H9 (cell line): ENCODE measurements at regions not wholly inside any gene's neighbourhood (a gene's known extent, or its start where the extent isn't known, plus 50 kb on each side); places are given as distances from the start of the nearest gene placed in this dataset.

Source experiments
- DNase-seq: peaks from one replicate; pipeline ENCODE4 v3.0.0-alpha.2; 2017
- H2AFZ ChIP-seq: one replicate; pipeline ENCODE4 v1.6.1; 2013; ENCODE audit warnings: mild to moderate bottlenecking, low read length, control low read depth, moderate library complexity
- H2AK5ac ChIP-seq: 2 replicates; pipeline ENCODE4 v1.6.1; 2013; ENCODE audit warnings: low read length, control low read depth, mixed read lengths; ENCODE audit not compliant: insufficient read length
- H2BK120ac ChIP-seq: one replicate; pipeline ENCODE4 v1.6.1; 2013; ENCODE audit warnings: low read depth, mild to moderate bottlenecking, low read length, control low read depth, inconsistent platforms; ENCODE audit not compliant: poor library complexity, severe bottlenecking
- H2BK12ac ChIP-seq: 2 replicates; pipeline ENCODE4 v1.6.1; 2013; ENCODE audit warnings: low read length, control low read depth, mixed read lengths, low read depth; ENCODE audit not compliant: insufficient read length
- H2BK15ac ChIP-seq: 2 replicates; pipeline ENCODE4 v1.6.1; 2013; ENCODE audit warnings: low read depth, low read length, control low read depth
- H2BK20ac ChIP-seq: one replicate; pipeline ENCODE4 v1.6.1; 2013; ENCODE audit warnings: low read depth, mild to moderate bottlenecking, low read length, control low read depth, inconsistent platforms; ENCODE audit not compliant: poor library complexity, severe bottlenecking
- H2BK5ac ChIP-seq: 2 replicates; pipeline ENCODE4 v1.6.1; 2013; ENCODE audit warnings: low read length, control low read depth, mixed read lengths; ENCODE audit not compliant: insufficient read length
- H3K14ac ChIP-seq: 2 replicates; pipeline ENCODE4 v1.6.1; 2013; ENCODE audit warnings: low read length, control low read depth; ENCODE audit not compliant: insufficient read depth
- H3K18ac ChIP-seq: 2 replicates; pipeline ENCODE4 v1.6.1; 2013; ENCODE audit warnings: low read depth, mild to moderate bottlenecking, mixed read lengths, low read length, control low read depth; ENCODE audit not compliant: insufficient read length
- H3K23ac ChIP-seq: 2 replicates; pipeline ENCODE4 v1.6.1; 2013; ENCODE audit warnings: low read length, control low read depth, mixed read lengths, low read depth; ENCODE audit not compliant: insufficient read length
- H3K23me2 ChIP-seq: 2 replicates; pipeline ENCODE4 v1.6.1; 2013; ENCODE audit warnings: low read depth, mild to moderate bottlenecking, mixed read lengths, low read length, control low read depth; ENCODE audit not compliant: insufficient read length, poor library complexity, severe bottlenecking
- H3K27ac ChIP-seq: 2 replicates; pipeline ENCODE4 v1.5.1; 2013; ENCODE audit warnings: low read length, control low read depth, mixed read lengths, low read depth; ENCODE audit not compliant: insufficient read length
- H3K27me3 ChIP-seq: 2 replicates; pipeline ENCODE4 v1.6.1; 2013; ENCODE audit warnings: low read length, control low read depth, inconsistent platforms; ENCODE audit not compliant: insufficient read depth
- H3K4ac ChIP-seq: 2 replicates; pipeline ENCODE4 v1.6.1; 2013; ENCODE audit warnings: low read depth, mild to moderate bottlenecking, control low read depth, inconsistent platforms, low read length, moderate library complexity
- H3K4me1 ChIP-seq: 2 replicates; pipeline ENCODE4 v1.6.1; 2013; ENCODE audit warnings: low read length, control low read depth, inconsistent platforms; ENCODE audit not compliant: insufficient read depth
- H3K4me2 ChIP-seq: 2 replicates; pipeline ENCODE4 v1.6.1; 2013; ENCODE audit warnings: low read length, control low read depth, mixed read lengths; ENCODE audit not compliant: insufficient read length, insufficient read depth
- H3K56ac ChIP-seq: 2 replicates; pipeline ENCODE4 v1.6.1; 2013; ENCODE audit warnings: low read depth, mild to moderate bottlenecking, mixed read lengths, low read length, control low read depth; ENCODE audit not compliant: insufficient read length
- H3K79me1 ChIP-seq: 2 replicates; pipeline ENCODE4 v1.6.1; 2013; ENCODE audit warnings: low read depth, mild to moderate bottlenecking, moderate library complexity, low read length, control low read depth, inconsistent platforms; ENCODE audit not compliant: insufficient read depth, poor library complexity, severe bottlenecking
- H3K79me2 ChIP-seq: 2 replicates; pipeline ENCODE4 v1.6.1; 2013; ENCODE audit warnings: low read length, control low read depth, inconsistent platforms; ENCODE audit not compliant: insufficient read depth
- H3K9ac ChIP-seq: 2 replicates; pipeline ENCODE4 v1.6.1; 2013; ENCODE audit warnings: low read length, control low read depth, mixed read lengths; ENCODE audit not compliant: insufficient read length; ENCODE audit errors: extremely low read depth
- H3K9me3 ChIP-seq: one replicate; pipeline ENCODE4 v1.6.1; 2013; ENCODE audit warnings: low read depth, low read length, inconsistent platforms; ENCODE audit not compliant: control insufficient read depth
- H3T11ph ChIP-seq: one replicate; pipeline ENCODE4 v1.6.1; 2013; ENCODE audit warnings: mild to moderate bottlenecking, low read length, control low read depth, inconsistent platforms
- H4K20me1 ChIP-seq: one replicate; pipeline ENCODE4 v1.6.1; 2013; ENCODE audit not compliant: control insufficient read depth, insufficient read length, insufficient read depth
- H4K5ac ChIP-seq: 2 replicates; pipeline ENCODE4 v1.6.1; 2013; ENCODE audit warnings: low read depth, mild to moderate bottlenecking, mixed read lengths, low read length, control low read depth; ENCODE audit not compliant: insufficient read length
- H4K8ac ChIP-seq: replicated peaks from 2 replicates; pipeline ENCODE4 v1.6.1; 2013; ENCODE audit warnings: low read length, control low read depth, mixed read lengths, low read depth; ENCODE audit not compliant: insufficient read length
- H4K91ac ChIP-seq: 2 replicates; pipeline ENCODE4 v1.6.1; 2013; ENCODE audit warnings: low read depth, mild to moderate bottlenecking, moderate library complexity, mixed read lengths, low read length, control low read depth; ENCODE audit not compliant: insufficient read length
- H3K27ac Mint-ChIP-seq, 3 experiments: 2 replicates in 2 of 3; 3 replicates in 1 of 3; pipeline ENCODE4 v1.8.0; 2020 to 2021; ENCODE audit warnings: mixed read lengths in 3 of 3, mild to moderate bottlenecking in 1 of 3, moderate library complexity in 1 of 3
- H3K27me3 Mint-ChIP-seq: 2 replicates; pipeline ENCODE4 v1.8.0; 2021; ENCODE audit warnings: low read depth, mild to moderate bottlenecking, moderate library complexity, mixed read lengths
- H3K36me3 Mint-ChIP-seq, 3 experiments: 2 replicates in 2 of 3; 3 replicates in 1 of 3; pipeline ENCODE4 v1.8.0; 2020 to 2021; ENCODE audit warnings: low read depth in 3 of 3, mixed read lengths in 3 of 3; ENCODE audit not compliant: insufficient read depth in 1 of 3
- H3K4me1 Mint-ChIP-seq, 2 experiments: 2 replicates each; pipeline ENCODE4 v1.8.0; 2020; ENCODE audit warnings: mixed read lengths in 2 of 2
- H3K4me3 Mint-ChIP-seq, 2 experiments: 2 replicates in 1 of 2; 3 replicates in 1 of 2; pipeline ENCODE4 v1.8.0; 2020 to 2021; ENCODE audit warnings: mild to moderate bottlenecking in 2 of 2, mixed read lengths in 2 of 2, moderate library complexity in 1 of 2
- H3K9me3 Mint-ChIP-seq, 2 experiments: 2 replicates in 1 of 2; 3 replicates in 1 of 2; pipeline ENCODE4 v1.8.0; 2020; ENCODE audit warnings: mild to moderate bottlenecking in 2 of 2, mixed read lengths in 2 of 2, moderate library complexity in 1 of 2
- WGBS: extraction: QIAGEN DNeasy Blood & Tissue Kit; methylation state at CpG from one replicate; pipeline ENCODE4 v1.1.7; 2013; ENCODE audit warnings: missing lambda C conversion rate, low lambda C conversion rate, mixed read lengths; ENCODE audit not compliant: insufficient read length; ENCODE audit errors: extremely low coverage; 5-methylcytosine and 5-hydroxymethylcytosine counted together
- TF ChIP-seq, protein P1 (sequence below): fragments of 200-600 bp; sonication (generic); conservative IDR thresholded peaks from 3 replicates; pipeline ENCODE4 v1.8.0; 2021; ENCODE audit warnings: antibody characterized with exemption, mild to moderate bottlenecking

GRCh38 chr12:111169032-111169431 is 199.9 kb downstream of the PHETA1 start:
- H3K27ac ChIP-seq = no peak overlapping the region
- Mint-ChIP-seq H3K27ac (peak overlapping the region in 1 of 3 experiments; percentile 78; a peak in 1 of 7 replicates), H3K36me3 (no peaks in the 10 kb centered on the region), H3K9me3 (no peaks in the 10 kb centered on the region), H3K4me3 (no peak overlapping the region), H3K4me1 (peaks cover 6 to 12% of the 10 kb centered on the region in 2 experiments; a peak in 3 of 4 replicates), H3K27me3 (no peaks in the 10 kb centered on the region; the same call in none of the 2 replicates)
- H2BK20ac ChIP-seq = no peak overlapping the region
- no peaks in the 10 kb centered on the region for H3K79me1 ChIP-seq
- no peak overlapping the region for H3K14ac ChIP-seq
- TF ChIP-seq, protein P1, sequence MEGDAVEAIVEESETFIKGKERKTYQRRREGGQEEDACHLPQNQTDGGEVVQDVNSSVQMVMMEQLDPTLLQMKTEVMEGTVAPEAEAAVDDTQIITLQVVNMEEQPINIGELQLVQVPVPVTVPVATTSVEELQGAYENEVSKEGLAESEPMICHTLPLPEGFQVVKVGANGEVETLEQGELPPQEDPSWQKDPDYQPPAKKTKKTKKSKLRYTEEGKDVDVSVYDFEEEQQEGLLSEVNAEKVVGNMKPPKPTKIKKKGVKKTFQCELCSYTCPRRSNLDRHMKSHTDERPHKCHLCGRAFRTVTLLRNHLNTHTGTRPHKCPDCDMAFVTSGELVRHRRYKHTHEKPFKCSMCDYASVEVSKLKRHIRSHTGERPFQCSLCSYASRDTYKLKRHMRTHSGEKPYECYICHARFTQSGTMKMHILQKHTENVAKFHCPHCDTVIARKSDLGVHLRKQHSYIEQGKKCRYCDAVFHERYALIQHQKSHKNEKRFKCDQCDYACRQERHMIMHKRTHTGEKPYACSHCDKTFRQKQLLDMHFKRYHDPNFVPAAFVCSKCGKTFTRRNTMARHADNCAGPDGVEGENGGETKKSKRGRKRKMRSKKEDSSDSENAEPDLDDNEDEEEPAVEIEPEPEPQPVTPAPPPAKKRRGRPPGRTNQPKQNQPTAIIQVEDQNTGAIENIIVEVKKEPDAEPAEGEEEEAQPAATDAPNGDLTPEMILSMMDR = no peak
- H3K9ac ChIP-seq = no peak overlapping the region
- no peak overlapping the region for H2AFZ ChIP-seq
- WGBS = no CpG with 5 or more reads among the region's 8 CpGs
- no peak overlapping the region for H3K18ac ChIP-seq
- H2AK5ac ChIP-seq = no peak overlapping the region
- H3K9me3 ChIP-seq = no peaks in the 10 kb centered on the region
- H3T11ph ChIP-seq = no peak overlapping the region
- H3K4me1 ChIP-seq = no peaks in the 10 kb centered on the region
- no peak overlapping the region for H3K23ac ChIP-seq
- no peak overlapping the region for H2BK5ac ChIP-seq
- no peak overlapping the region for H3K4ac ChIP-seq
- H4K5ac ChIP-seq = no peak overlapping the region
- H4K8ac ChIP-seq = no peak overlapping the region
- no peaks in the 10 kb centered on the region for H4K20me1 ChIP-seq
- no peak for DNase-seq
- no peak overlapping the region for H3K4me2 ChIP-seq
- no peak overlapping the region for H2BK15ac ChIP-seq
- no peaks in the 10 kb centered on the region for H3K23me2 ChIP-seq
- H2BK12ac ChIP-seq = no peak overlapping the region
- peaks cover 2% of the 10 kb centered on the region; the same call in 1 of the 2 replicates for H3K79me2 ChIP-seq
- H3K27me3 ChIP-seq = no peaks in the 10 kb centered on the region
- H3K56ac ChIP-seq = no peak overlapping the region
- no peak overlapping the region for H4K91ac ChIP-seq
- no peak overlapping the region for H2BK120ac ChIP-seq
